HG03575 (cell line): ENCODE measurements at regions not wholly inside any gene's neighbourhood (a gene's known extent, or its start where the extent isn't known, plus 50 kb on each side); places are given as distances from the start of the nearest gene placed in this dataset.

Experiments
- ATAC-seq: cut with Tn5 transposase; IDR thresholded peaks from one replicate; pipeline ENCODE4 v1.9.1; 2021; ENCODE audit not compliant: unreplicated experiment, insufficient number of reproducible peaks, low FRiP score; ENCODE audit errors: extremely low read depth

GRCh38 chr4:30835044-30835443 lies 114.9 kb downstream of the PCDH7 start:
- ATAC-seq, result no peak

GRCh38 chr4:30836231-30836630 lies 116.1 kb downstream of the PCDH7 start:
- ATAC-seq, result no peak

GRCh38 chr4:30837131-30837539 lies 117.0 kb downstream of the PCDH7 start:
- ATAC-seq, result no peak

GRCh38 chr4:30837861-30838260 lies 117.7 kb downstream of the PCDH7 start:
- ATAC-seq, result no peak

- ATAC-seq, result no peak
Measured at GRCh38 chr4:30838331-30838730, 118.2 kb downstream of the PCDH7 start.

GRCh38 chr4:30839583-30840520 lies 119.7 kb downstream of the PCDH7 start:
- no peak for ATAC-seq

- no peak for ATAC-seq
Measured at GRCh38 chr4:30840571-30840970, 120.4 kb downstream of the PCDH7 start.

GRCh38 chr4:30842142-30842541 lies 122.0 kb downstream of the PCDH7 start:
- ATAC-seq, result no peak

GRCh38 chr4:30842689-30843088 lies 122.5 kb downstream of the PCDH7 start:
- ATAC-seq, result no peak

- ATAC-seq, result no peak
Measured at GRCh38 chr4:30844861-30845582, 124.9 kb downstream of the PCDH7 start.

GRCh38 chr4:30847167-30847566 lies 127.0 kb downstream of the PCDH7 start:
- no peak for ATAC-seq

- no peak for ATAC-seq
Measured at GRCh38 chr4:30847958-30848357, 127.8 kb downstream of the PCDH7 start.

- ATAC-seq, result no peak
Measured at GRCh38 chr4:30854531-30854930, 134.4 kb downstream of the PCDH7 start.

- ATAC-seq, result no peak
Measured at GRCh38 chr4:30855232-30855631, 135.1 kb downstream of the PCDH7 start.

- no peak for ATAC-seq
Measured at GRCh38 chr4:30856795-30857564, 136.8 kb downstream of the PCDH7 start.

GRCh38 chr4:30860978-30861377 lies 140.8 kb downstream of the PCDH7 start:
- ATAC-seq, result no peak

GRCh38 chr4:30862196-30862595 lies 142.0 kb downstream of the PCDH7 start:
- ATAC-seq, result no peak

GRCh38 chr4:30863021-30863420 lies 142.9 kb downstream of the PCDH7 start:
- ATAC-seq, result no peak

- no peak for ATAC-seq
Measured at GRCh38 chr4:30865691-30866090, 145.5 kb downstream of the PCDH7 start.
